SW 1271 (cell line): ENCODE measurements at regions not wholly inside any gene's neighbourhood (a gene's known extent, or its start where the extent isn't known, plus 50 kb on each side); places are given as distances from the start of the nearest gene placed in this dataset.
"Not testable (repeated sequence)": the region's sequence is repeated elsewhere in the genome, so short reads cannot be mapped to it uniquely, and the experiment has no call there.

ENCODE experiments used
- DNase-seq, 2 experiments: peaks; one replicate each; lab custom pipeline; 2025; lab: John Stamatoyannopoulos, UW

DNA sequence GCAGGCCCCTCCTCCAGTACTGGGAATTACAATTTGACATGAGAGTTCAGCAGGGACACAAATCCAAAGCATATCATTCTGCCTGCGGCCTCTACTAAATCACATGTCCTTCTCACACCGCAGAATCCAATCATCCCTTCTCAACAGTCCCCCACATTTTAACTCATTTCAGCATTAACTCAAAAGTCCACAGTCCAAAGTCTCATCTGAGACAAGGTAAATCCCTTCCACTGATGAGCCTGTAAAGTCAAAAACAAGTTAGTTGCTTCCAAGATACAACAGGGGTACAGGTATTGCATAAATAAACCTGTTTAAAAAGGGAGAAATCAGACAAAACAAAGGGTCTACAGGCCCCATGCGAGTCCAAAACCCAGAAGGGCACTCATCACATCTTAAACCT, 64.0 kb downstream of the EBNA1BP2 start:
- DNase-seq, result no peak

DNA sequence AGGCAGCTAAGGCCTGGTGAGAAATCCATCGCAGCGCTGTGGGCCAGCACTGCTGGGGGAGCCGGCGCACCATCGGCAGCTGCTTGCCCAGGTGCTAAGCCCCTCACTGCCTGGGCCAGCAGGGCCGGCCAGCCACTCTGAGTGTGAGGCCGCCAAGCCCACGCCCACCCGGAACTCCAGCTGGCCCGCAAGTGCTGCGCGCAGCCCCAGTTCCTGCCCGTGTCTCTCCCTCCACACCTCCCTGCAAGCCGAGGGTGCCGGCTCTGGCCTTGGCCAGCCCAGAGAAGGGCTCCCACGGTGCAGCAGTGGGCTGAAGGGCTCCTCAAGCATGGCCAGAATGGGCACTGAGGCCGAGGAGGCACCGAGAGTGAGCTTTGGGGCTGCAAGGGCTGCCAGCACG, 64.4 kb downstream of the EBNA1BP2 start:
- no peak for DNase-seq

DNA sequence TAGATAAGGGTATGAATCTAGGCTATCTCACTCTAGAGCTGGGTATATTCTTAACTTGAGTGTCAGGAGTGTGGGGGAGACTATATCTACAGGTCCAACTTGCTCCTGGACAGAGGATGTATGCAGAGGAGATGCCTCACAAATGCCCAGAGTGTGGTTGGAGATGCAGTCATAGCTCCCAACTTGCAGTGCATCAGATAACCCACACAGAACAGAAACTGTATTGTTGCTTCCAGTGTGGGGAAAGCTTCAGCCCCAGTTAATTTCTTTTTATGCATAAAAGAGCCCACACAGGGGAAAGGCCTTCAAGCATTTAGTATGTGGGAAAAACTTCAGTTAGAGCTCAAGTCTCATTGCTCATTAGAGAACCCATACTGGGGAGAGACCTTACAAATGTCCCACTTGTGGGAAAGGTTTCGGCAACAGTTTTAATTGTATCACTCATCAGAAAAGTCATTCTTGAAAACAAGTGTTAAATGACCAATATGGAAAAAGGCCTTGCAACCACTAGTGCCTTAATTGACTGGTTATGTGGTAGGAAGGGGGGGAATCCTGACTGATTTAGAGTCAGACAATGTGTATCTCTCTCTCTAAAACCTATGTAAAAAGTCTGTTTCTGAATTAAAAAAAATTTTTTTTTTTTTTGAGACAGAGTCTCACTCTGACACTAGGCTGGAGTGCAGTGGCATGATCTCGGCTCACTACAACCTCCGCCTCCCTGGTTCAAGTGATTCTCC, 67.9 kb downstream of the EBNA1BP2 start:
- no peak for DNase-seq

DNA sequence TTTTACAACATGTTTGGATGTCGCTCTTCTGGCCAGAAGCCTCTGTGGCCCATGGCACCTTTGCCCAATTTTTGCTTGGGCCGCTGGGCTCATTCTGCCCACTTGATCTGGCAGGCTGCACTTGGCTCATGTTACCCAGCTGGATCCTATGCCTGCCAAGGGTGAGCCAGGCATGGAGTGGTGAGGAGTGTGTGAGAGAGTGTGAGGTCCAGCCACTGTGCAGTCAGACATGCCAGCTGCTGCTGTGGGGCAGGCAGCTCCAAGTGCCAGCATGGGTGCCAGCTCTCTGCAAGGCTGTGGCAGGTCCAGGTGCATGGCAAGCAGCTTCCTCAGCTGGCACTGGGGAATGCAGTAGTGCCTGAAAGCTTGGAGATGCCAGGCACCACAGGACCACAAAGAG, 71.0 kb downstream of the EBNA1BP2 start:
- DNase-seq, result no peak

DNA sequence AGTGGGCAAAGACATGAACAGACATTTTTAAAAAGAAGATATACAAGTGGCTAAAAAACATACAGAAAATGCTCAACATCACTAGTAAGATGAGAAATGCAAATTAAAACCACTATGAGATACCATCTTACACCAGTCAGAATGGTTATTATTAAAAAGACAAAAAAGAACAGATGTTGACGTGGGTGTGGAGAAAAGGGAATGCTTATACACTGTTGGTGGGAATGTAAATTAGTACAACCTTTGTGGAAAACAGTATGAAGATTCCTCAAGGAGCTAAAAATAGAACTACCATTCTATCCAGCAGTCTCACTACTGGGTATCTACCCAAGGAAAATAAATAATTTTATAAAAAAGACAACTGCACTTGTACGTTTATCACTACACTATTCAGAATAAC, 73.9 kb downstream of the EBNA1BP2 start:
- DNase-seq, result no peak

DNA sequence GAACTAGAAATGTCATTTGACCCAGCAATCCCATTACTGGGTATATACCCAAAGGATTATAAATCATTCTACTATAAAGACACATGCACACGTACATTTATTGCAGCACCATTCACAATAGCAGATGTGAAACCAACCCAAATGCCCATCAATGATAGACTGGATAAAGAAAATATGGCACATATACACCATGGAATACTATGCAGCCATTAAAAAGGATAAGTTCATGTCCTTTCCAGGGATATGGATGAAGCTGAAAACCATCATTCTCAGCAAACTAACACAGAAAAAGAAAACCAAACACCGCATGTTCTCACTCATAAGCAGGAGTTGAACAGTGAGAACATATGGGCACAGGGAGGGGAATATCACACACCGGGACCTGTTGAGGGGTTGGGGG, 75.6 kb downstream of the EBNA1BP2 start:
- not testable (repeated sequence) for DNase-seq

DNA sequence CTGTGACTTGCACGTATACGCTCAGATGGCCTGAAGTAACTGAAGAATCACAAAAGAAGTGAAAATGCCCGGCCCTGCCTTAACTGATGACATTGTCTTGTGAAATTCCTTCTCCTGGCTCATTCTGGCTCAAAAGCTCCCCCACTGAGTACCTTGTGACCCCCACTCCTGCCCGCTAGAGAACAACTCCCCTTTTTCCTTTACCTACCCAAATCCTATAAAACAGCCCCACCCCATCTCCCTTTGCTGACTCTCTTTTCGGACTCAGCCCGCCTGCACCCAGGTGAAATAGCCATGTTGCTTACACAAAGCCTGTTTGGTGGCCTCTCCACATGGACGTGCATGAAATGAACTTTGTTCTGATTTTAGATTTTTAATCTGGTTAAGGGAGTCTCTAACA, 81.3 kb downstream of the EBNA1BP2 start:
- DNase-seq, result not testable (repeated sequence)

DNA sequence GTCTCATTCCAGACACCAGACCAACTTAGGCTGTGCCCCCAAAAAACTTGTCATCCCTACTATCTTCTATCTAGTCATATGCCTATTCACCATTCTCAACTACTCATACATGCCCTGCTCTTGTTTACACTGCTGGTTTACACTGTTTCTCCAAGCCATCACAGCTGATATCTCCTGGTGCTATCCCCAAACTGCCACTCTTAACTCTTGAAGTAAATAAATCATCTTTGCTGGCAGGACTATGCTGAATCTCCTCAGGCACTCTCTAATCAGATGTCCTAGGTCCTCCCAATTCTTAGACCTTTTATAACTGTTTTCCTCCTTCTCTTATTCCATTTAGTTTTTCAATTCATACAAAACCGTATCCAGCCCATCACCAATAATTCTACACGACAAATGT, 81.9 kb downstream of the EBNA1BP2 start:
- not testable (repeated sequence) for DNase-seq

DNA sequence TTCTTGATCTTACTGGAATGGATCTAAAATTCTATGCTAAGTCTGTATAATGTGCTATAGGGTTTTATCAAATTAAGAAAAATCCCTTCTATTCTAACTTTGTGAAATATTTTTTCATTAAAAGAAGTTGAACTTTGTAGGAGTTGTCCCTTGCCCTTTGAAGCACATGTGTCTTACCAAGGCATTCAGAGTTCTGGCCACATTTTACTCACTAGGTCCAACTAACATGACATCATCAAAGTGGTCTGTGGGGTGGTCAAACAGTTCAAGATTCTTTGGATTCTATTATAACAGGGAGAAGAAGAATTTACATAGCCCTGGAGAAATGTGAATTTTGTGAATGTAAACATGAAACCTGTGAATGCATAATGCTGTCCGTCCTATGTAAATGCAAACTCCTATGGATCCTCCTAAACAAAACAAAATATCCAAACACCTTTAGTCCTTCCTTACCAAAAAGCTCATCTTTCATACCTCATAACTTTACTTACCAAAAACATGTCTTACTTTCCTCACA, 88.7 kb downstream of the EBNA1BP2 start:
- no peak for DNase-seq

DNA sequence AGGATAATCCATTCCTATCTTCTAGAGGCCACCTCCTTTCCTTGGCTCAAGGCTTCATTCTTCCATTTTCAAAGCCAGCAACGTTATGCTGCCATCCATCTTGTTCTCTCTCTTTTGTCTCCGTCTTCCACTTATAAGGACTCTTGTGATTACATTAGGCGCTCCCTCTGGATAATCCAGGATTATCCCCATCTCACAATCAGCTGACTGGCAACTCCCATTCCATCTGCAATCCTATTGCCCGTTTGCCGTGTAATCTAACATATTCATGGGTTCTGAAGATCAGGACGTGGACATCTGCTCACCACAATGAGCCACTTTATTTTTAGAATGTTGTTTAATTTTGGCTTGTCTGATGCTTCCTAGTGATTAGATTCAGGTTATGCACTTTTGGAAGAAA, 89.3 kb downstream of the EBNA1BP2 start:
- DNase-seq, result no peak

DNA sequence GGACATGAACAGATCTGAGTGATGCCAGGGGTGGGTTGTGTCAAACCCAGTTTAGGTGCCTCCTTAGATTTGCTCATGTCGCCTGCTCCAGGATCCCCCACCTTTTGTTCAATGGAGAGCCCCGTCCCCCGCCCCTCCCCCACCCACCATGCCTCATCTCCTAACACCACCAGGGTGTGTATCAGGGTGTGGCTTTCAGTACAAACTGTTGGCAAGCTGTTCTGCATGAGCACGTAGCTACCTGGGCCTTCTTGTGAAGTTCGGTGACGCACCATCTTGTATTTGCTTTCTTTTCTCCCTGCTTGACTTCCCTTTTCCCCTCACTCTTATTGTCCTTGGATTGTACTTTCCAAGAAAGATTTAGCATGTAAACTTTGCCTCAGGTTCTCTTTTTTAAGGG, 94.8 kb downstream of the EBNA1BP2 start:
- no peak for DNase-seq

DNA sequence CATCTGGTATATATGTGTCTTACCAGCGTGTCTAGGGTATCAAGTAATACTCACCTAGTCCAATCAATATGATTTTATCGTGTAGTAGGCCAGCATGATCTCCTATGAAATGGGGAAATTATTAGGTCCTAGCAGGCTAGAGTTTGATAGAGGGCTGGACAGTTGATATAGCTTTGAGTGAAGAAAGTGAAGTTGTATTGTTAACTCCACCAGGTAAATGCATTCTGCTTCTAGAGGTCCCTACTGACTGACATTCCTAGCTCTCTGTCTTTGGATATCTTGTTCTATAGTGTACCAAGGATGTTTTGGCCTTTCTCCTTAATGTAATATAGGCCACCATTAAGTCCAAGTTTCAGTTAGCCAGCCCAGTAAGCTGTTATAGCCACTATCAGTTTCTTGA, 97.4 kb downstream of the EBNA1BP2 start:
- DNase-seq, result no peak

DNA sequence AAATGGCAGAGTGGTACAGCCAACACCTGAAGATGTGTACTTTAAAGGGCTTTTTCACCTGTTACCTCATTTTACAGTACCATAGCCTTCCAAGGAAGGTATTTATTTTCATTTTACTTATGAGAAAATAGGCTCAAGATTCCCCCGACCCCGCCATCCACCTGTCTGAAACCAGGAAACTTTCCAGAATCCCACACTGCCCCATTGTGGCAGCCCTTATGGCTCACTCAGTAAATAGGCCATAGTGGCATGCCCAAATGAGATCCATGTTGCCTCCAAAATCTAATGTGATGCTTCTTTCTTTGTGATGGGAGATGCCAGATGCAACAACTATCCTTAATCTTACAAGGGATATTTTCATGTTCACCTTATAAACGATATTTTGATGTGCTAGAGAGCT, 97.8 kb downstream of the EBNA1BP2 start:
- DNase-seq, result peak in 1 of 2 experiments; percentile 21

DNA sequence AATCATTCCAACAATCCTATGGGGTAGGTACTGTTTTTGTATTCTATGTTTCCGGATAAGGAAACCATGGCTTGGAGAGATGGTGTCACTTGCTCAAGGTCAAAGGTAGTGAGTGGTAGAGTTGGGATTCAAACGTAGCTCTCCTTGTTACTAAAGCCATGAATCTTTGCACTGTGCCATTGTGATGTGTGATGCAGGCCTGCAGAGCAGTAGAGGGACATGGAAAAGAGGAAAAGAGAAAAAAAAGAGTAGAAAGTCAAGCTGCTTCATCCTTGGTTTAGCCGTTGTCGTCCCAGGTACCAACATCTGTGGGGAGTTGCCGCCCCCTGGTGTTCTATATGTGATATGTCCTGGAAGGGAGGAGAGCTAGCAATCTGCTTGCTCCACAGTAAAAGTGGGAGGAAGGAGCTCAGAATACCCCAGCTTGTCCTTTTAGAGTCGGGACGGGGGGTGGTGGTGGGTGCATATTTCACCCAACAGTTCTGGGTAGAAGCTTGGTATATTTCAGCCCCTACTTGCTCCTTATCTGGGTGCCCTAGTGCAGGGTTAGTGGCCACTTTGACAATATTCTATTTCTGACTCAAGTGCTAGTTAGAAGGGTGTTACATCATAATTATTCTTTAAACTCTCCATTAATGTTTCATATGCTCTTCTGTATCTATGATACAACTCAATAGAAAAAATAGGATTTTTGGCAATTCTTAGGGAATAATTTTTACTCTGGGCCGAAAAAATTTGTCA, 98.4 kb downstream of the EBNA1BP2 start:
- DNase-seq, result peak; percentile 22 to 66

DNA sequence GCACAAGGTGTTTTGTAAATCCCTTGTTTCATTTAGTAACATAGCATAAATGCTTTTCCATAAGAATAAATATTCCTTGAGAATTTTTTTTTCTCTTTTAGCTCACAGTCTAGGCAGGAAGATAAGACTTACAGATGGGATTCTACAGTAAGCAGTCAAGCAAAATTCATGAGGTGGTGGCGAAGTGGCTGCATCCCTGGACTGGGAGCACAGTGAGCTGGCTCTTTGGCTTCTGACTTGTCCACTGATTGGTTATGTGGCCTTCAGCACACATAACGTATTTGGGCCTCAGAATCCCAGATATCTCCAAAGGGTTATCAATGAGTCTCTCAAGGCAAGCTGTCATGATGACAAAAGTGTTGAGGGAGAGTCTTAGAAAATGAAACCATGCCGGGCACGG, 99.8 kb downstream of the EBNA1BP2 start:
- no peak for DNase-seq

DNA sequence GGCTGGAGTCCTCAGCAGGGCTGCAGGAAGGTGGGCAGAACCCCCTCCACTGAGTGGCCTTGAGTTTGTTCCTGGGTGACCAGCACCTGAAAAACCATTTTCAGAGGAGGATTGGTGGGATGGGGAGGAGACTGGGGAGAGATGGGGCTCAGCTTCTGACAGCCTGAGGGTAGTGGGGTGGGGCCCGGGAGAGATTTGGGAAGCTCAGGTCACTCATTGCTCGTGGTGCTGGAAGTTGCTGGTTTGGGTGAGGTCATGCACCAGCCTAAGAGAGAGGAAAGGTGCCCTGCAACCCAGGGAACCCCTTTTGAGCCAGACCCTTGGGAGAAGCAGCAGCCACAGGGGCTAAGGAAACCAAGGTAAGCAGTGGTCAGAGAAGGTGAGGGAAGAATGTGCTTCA, 100.8 kb downstream of the EBNA1BP2 start:
- no peak for DNase-seq

DNA sequence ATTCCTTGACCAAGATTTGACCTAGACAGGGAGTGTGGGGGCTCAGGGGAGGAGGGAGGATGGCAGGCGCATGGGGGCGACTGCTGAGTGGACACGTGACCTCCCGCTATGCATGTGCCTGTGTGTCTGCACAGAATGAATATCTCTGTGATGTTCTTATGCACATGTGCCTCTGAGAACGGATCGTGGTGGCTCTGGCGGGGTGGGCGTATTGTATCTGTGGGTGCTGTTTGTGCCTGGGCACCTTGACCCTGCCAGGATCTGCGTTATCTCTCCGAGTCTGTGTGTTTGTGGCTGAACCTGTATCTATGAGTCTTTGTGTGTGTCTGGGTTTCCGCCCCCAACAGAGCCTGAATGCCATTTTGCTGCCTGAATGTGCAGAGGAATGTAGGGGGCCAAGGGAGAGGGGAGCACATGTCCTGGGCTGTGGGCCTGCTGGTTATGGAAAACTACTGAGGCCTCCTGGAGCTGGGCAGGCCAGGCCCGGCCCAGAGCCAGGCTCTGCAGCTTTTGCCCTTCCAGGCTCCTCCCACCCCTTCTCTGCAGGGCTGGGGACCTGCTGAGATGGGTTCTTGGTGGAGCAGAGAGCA, 102.5 kb downstream of the EBNA1BP2 start:
- no peak for DNase-seq

DNA sequence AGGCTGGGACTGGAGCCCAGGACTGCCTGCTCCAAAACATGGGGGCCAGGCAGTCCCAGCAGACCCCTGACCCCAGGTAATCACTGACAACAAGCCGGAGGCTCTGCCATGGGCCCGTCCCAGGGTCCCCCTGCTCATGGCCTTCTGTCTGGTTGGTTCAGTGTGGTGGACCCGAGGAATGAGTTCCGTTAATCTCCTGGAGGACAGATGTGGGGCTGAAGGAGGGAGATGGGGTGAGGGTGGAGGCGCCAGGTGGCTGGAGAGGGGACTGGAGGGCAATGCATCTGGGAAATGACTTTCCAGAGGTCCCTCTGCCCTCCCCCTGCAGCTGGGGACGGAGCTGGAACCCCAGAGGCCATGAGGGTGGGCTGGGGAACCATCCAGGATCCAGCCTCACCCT, 103.2 kb downstream of the EBNA1BP2 start:
- DNase-seq, result no peak

DNA sequence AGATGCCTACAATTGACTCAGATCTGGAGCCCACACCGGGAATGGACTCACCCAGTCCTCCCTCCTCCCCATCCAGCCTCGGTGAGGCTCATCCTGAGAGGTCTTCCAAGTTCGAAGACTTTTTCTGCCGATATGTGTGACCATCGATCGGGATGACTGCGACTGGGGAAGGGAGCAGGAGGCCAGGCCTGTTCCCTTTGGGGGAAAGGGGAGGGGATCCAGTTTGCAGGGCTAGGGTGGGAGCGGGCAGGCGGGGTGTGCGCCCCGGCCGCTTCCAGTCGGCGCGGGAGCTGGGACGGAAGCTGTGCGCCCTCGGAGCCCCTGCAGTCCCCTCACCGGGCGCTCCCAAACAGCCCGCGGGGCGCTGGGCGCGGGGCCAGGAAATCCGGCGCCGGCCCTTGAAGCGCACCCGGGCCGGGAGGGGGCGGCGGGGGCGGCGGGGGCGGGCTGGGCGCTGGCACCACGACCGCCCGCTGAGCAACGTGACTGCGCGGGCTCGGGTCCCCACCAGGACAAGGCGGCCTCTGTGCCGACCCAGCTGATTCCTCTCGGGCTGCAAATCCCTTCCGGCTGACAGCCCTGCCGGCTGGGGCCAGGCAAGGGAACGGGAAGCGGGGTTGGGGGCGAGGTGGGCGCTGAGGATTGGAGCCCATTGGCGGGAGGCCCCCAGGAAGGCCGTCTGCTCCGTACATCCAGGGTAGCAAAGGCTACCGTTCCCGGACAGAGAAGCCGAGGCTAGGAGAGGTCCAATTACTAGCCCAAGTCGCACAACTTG, 103.9 kb downstream of the EBNA1BP2 start:
- no peak for DNase-seq

DNA sequence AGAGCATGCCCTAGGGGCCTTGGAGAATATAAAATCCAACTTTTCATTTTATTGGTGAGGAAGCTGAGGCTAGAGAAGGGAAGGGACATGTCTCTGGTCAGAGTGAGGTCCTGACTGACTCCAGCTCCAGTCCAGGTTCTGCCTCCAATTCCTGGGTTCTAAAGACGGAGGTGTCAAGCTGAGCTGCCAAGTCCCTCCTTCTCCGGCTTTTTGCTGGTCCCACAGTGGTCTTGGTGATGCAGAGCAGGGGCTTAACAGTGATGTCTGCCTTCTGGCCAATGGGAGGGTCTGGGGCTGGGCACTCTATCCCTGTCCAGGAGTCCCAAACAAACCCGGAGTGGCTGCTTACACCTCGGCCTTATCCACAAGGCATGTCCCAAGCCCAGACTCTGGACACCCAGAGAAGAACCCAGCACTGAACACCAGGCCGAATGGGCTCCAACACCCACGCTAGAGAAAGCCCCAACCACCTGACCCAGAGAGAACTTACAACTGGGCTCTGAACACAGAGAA, 104.8 kb downstream of the EBNA1BP2 start:
- DNase-seq, result no peak

DNA sequence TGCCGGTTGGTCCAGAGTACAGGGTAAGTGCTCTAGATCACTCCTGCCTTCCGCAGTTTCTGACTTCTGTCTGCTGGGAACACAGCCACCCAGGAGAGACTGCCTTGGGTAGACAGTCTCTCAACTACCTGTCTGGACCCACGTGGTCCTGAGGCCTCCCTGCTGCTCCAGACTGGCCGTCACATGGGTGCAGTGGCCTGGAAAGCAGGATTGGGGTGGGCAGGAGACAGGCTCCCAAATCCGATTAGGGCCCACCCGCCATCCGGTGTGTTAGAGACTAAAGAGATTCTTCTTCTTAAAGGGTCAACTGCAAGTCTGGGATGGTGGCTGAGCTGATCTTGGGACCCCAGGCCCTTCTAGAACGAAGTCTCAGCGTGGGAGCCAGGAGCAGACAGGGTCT, 105.5 kb downstream of the EBNA1BP2 start:
- DNase-seq, result no peak
